ENCODE measurements at regions not wholly inside any gene's neighbourhood (a gene's known extent, or its start where the extent isn't known, plus 50 kb on each side); places are given as distances from the start of the nearest gene placed in this dataset.

DNA sequence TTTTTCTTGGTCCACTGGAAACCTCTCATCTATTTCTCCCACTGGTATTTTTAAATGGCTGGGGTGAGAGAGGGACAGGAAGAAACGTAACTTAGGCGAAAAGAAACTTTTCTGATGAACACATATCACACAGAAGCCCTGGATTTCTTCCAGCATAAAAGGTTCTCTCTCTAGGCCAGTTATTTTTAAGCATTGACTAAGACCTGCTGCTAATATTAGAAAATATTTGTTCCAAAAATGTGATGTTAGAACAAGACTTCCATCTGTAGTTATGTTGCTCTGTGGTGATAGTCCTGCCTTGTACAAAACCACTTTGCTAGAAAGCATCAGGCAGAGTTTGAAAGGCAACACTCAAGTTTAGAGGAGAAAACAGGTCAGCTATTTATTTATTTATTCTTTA lies 537.7 kb downstream of the MCTP2 start:
- no peaks in the 10 kb centered on the region for H3K36me3 ChIP-seq (ENCODE audit: control insufficient read depth in 1 of 2, insufficient read depth in 2 of 2, low read length in 2 of 2)
- no peak overlapping the region for H3K27ac ChIP-seq (ENCODE audit: low read length)
- no peak overlapping the region for H3K4me3 ChIP-seq (ENCODE audit: low read depth in 1 of 2, low read length in 2 of 2)
- no peaks in the 10 kb centered on the region for H3K27me3 ChIP-seq (ENCODE audit: low read depth, low read length)
- no peaks in the 10 kb centered on the region for H3K9me3 ChIP-seq (ENCODE audit: control insufficient read depth in 1 of 2, low read length in 2 of 2)
- H3K4me1 ChIP-seq (ENCODE audit: control insufficient read depth in 1 of 2, insufficient read depth in 2 of 2, low read length in 2 of 2), result no peaks in the 10 kb centered on the region

DNA sequence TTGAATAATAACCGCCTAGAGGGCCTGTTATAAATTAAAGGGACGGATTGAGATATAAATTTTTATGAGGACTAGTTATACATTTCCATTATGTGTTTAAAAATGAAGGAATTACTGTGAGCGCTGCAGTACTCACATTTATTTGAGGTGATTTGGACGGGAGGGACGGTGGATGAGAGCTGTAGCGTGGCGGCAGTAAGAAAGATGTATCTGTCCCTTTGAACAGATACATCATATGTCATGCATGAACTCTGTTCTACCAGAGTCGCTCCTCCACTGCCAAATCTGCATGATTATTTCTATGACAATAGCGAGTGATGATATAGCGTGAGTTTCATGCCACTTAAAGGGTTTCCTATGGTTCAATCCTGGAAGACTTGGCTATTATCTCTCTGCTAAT lies 538.8 kb downstream of the MCTP2 start:
- Histone ChIP-seq H3K4me1 (ENCODE audit: control insufficient read depth in 1 of 2, insufficient read depth in 2 of 2, low read length in 2 of 2) (no peaks in the 10 kb centered on the region), H3K36me3 (ENCODE audit: control insufficient read depth in 1 of 2, insufficient read depth in 2 of 2, low read length in 2 of 2) (no peaks in the 10 kb centered on the region), H3K27me3 (ENCODE audit: low read depth, low read length) (no peaks in the 10 kb centered on the region), H3K9me3 (ENCODE audit: control insufficient read depth in 1 of 2, low read length in 2 of 2) (no peaks in the 10 kb centered on the region), H3K4me3 (ENCODE audit: low read depth in 1 of 2, low read length in 2 of 2) (no peak overlapping the region), H3K27ac (ENCODE audit: low read length) (no peak overlapping the region)

DNA sequence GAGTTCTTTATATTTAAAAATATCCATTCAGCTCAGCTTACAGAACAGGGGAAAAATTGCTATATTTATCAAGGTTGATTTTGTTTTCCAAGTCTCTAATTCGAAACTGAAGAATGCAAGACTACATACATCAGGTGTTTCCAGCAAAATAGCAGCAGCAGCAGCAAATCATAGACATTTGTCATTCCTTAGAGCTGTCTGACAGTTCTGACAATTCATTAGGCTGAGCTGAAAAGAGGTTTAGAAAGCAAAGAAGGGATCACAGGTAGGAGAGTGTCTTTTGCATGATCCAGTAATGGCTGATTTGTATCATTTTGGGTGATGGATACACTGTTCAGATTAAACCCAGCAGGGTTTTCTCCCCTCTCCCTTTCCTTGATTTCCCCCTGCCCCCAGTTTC lies 545.7 kb downstream of the MCTP2 start:
- H3K4me1 ChIP-seq (ENCODE audit: control insufficient read depth in 1 of 2, insufficient read depth in 2 of 2, low read length in 2 of 2), result no peaks in the 10 kb centered on the region
- no peaks in the 10 kb centered on the region for H3K27me3 ChIP-seq (ENCODE audit: low read depth, low read length)
- H3K4me3 ChIP-seq (ENCODE audit: low read depth in 1 of 2, low read length in 2 of 2), result no peak overlapping the region
- peaks cover 0 to 2% of the 10 kb centered on the region in 2 donors for H3K9me3 ChIP-seq (ENCODE audit: control insufficient read depth in 1 of 2, low read length in 2 of 2)
- no peak overlapping the region for H3K27ac ChIP-seq (ENCODE audit: low read length)
- no peaks in the 10 kb centered on the region for H3K36me3 ChIP-seq (ENCODE audit: control insufficient read depth in 1 of 2, insufficient read depth in 2 of 2, low read length in 2 of 2)

DNA sequence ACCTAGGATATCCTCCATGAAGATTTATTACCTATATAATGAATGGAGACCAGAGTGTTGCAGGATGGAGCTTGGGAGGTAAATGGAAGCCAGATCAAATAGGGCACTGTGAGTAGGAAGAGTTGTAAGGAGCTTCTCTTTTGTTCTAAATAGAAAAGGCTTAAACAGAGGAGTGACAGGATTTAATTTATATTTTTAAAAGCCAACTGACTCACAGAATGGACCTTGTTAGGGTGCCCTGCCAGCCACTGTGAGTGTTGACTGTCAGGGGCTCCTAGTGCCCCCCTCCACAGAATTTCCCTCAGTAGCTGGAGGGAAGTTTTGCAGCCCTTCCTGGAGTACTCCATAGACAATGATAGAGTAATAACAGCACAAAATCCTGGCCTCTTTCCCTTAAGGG lies 547.5 kb downstream of the MCTP2 start:
- Histone ChIP-seq H3K4me1 (ENCODE audit: control insufficient read depth in 1 of 2, insufficient read depth in 2 of 2, low read length in 2 of 2) (no peaks in the 10 kb centered on the region), H3K9me3 (ENCODE audit: control insufficient read depth in 1 of 2, low read length in 2 of 2) (peaks cover 0 to 2% of the 10 kb centered on the region in 2 donors), H3K36me3 (ENCODE audit: control insufficient read depth in 1 of 2, insufficient read depth in 2 of 2, low read length in 2 of 2) (no peaks in the 10 kb centered on the region)

DNA sequence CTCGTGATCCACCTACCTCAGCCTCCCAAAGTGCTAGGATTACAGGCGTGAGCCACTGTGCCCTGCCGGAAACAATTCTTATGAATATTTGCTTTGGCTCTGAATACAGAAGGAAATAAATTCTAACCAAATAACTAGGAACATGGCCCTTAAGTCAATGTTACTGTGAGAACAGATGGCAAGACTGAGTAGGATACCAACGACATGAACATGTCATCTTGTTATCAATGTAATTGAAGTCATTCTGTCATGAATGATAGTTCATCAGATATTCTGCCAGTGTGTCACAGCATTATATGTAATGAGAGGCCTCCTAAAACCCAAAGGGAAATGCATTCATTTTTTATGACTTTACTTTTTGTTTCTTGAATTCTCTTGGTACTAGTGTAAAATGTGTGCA lies 548.8 kb downstream of the MCTP2 start:
- Histone ChIP-seq H3K27me3 (ENCODE audit: low read depth, low read length) (no peaks in the 10 kb centered on the region), H3K4me3 (ENCODE audit: low read depth in 1 of 2, low read length in 2 of 2) (no peak overlapping the region), H3K4me1 (ENCODE audit: control insufficient read depth in 1 of 2, insufficient read depth in 2 of 2, low read length in 2 of 2) (no peaks in the 10 kb centered on the region), H3K9me3 (ENCODE audit: control insufficient read depth in 1 of 2, low read length in 2 of 2) (peaks cover 0 to 5% of the 10 kb centered on the region in 2 donors), H3K27ac (ENCODE audit: low read length) (no peak overlapping the region), H3K36me3 (ENCODE audit: control insufficient read depth in 1 of 2, insufficient read depth in 2 of 2, low read length in 2 of 2) (no peaks in the 10 kb centered on the region)

More for the DNA sequence above, 547.5 kb downstream of the MCTP2 start:
- Histone ChIP-seq H3K4me3 (ENCODE audit: low read depth in 1 of 2, low read length in 2 of 2) (no peak overlapping the region), H3K27ac (ENCODE audit: low read length) (no peak overlapping the region), H3K27me3 (ENCODE audit: low read depth, low read length) (no peaks in the 10 kb centered on the region)

DNA sequence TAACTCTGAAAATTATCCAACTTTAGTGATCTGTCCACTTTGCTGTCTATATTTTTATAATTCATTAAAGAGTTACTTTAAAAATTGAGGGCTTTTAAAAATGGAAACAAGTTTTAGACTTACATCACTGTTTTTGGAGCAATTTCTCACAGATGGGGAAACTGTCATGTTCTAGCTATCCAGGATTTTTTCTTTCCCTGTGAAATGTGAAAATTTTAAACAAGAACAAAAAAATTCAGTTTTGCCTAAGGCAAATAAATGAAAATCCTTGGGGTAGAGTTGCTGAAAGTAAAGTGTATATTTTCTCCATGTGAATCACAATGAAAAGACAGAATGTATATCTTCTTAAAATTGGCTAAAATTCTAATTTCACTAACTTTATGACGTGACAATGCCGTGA lies 553.7 kb downstream of the MCTP2 start:
- Histone ChIP-seq H3K27ac (ENCODE audit: low read length) (no peak overlapping the region), H3K4me1 (ENCODE audit: control insufficient read depth in 1 of 2, insufficient read depth in 2 of 2, low read length in 2 of 2) (no peaks in the 10 kb centered on the region), H3K36me3 (ENCODE audit: control insufficient read depth in 1 of 2, insufficient read depth in 2 of 2, low read length in 2 of 2) (no peaks in the 10 kb centered on the region), H3K9me3 (ENCODE audit: control insufficient read depth in 1 of 2, low read length in 2 of 2) (peaks cover 0 to 5% of the 10 kb centered on the region in 2 donors), H3K27me3 (ENCODE audit: low read depth, low read length) (no peaks in the 10 kb centered on the region), H3K4me3 (ENCODE audit: low read depth in 1 of 2, low read length in 2 of 2) (no peak overlapping the region)

DNA sequence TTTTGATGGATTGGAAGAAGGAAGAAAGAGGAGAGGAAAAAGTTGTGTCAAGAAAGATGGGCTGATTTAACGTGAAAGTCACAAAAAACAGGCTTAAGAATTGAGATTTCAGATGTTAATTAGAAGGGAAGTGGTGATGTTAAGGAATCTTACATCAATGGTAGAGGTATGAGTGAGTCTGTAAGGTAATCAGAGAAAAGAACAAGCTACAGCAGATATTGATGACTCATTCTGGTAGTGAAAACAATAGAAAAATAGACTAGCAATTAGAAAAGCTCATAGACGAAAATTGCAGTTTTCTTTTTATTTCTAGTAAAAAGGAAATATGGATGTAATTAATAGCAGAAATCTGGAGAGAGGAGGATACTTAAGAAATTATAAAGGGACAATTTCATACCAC lies 559.6 kb downstream of the MCTP2 start:
- no peaks in the 10 kb centered on the region for H3K27me3 ChIP-seq (ENCODE audit: low read depth, low read length)
- H3K27ac ChIP-seq (ENCODE audit: low read length), result no peak overlapping the region
- no peaks in the 10 kb centered on the region for H3K4me1 ChIP-seq (ENCODE audit: control insufficient read depth in 1 of 2, insufficient read depth in 2 of 2, low read length in 2 of 2)
- no peak overlapping the region for H3K4me3 ChIP-seq (ENCODE audit: low read depth in 1 of 2, low read length in 2 of 2)
- H3K36me3 ChIP-seq (ENCODE audit: control insufficient read depth in 1 of 2, insufficient read depth in 2 of 2, low read length in 2 of 2), result no peaks in the 10 kb centered on the region
- H3K9me3 ChIP-seq (ENCODE audit: control insufficient read depth in 1 of 2, low read length in 2 of 2), result no peaks in the 10 kb centered on the region

DNA sequence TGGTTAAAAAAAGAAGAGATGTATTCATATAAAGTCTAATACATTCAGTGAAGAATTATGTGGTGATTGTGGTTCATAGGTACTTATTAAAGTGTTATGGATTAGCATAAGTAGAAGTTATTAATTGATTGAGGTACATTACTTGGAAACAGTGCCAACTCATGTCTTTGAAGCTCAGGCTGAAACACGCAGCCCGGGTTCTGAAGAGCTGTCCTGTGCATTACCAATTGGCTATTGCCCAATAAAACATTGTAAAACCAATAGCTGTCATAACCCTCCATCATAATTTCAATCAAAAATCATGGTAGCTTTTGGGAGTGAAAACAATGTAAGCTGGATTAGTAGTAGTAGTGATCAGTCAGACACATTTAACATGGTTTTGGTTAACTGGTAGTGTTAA lies 560.1 kb downstream of the MCTP2 start:
- H3K27ac ChIP-seq (ENCODE audit: low read length), result no peak overlapping the region
- no peak overlapping the region for H3K4me3 ChIP-seq (ENCODE audit: low read depth in 1 of 2, low read length in 2 of 2)
- no peaks in the 10 kb centered on the region for H3K27me3 ChIP-seq (ENCODE audit: low read depth, low read length)
- H3K36me3 ChIP-seq (ENCODE audit: control insufficient read depth in 1 of 2, insufficient read depth in 2 of 2, low read length in 2 of 2), result no peaks in the 10 kb centered on the region
- no peaks in the 10 kb centered on the region for H3K4me1 ChIP-seq (ENCODE audit: control insufficient read depth in 1 of 2, insufficient read depth in 2 of 2, low read length in 2 of 2)
- H3K9me3 ChIP-seq (ENCODE audit: control insufficient read depth in 1 of 2, low read length in 2 of 2), result no peaks in the 10 kb centered on the region

DNA sequence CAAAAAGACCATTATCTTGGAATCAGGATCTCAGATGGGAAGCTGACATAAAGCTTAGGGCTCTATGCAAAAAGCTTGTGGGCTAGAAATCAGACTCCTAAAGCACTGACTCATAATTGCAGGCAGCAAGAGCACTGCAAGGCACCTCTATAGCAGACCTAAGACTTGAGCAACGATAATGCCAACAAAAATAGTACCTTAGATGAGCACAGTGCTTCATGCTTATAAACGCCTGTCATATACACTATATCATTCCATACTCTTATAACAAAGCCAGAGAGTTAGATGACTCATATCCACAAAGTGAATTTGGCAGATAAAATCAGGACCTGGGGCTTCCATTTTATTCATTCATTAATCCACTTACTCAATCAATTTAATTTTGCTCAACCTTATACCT lies 560.8 kb downstream of the MCTP2 start:
- H3K27me3 ChIP-seq (ENCODE audit: low read depth, low read length), result no peaks in the 10 kb centered on the region
- no peak overlapping the region for H3K27ac ChIP-seq (ENCODE audit: low read length)
- H3K4me1 ChIP-seq (ENCODE audit: control insufficient read depth in 1 of 2, insufficient read depth in 2 of 2, low read length in 2 of 2), result no peaks in the 10 kb centered on the region
- H3K4me3 ChIP-seq (ENCODE audit: low read depth in 1 of 2, low read length in 2 of 2), result no peak overlapping the region
- no peaks in the 10 kb centered on the region for H3K9me3 ChIP-seq (ENCODE audit: control insufficient read depth in 1 of 2, low read length in 2 of 2)
- H3K36me3 ChIP-seq (ENCODE audit: control insufficient read depth in 1 of 2, insufficient read depth in 2 of 2, low read length in 2 of 2), result no peaks in the 10 kb centered on the region

DNA sequence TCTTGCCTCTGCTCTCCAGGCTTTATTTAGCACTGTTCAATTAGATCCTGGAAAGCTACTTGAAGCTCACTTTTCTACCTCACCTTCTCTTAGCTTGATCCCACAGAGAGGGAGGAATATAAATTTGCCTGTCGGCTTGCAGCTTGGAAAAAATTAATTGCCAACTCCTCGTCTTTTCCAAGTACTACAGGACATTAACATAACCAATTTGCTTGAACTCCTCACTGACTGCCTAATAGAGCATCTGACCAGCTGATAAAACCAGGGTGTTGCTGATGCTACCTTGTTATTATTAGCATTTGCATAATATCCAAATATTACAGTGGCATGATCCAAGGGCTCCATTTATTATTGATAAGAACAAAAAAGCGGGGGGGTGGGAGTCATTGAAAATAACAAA lies 561.8 kb downstream of the MCTP2 start:
- Histone ChIP-seq H3K9me3 (ENCODE audit: control insufficient read depth in 1 of 2, low read length in 2 of 2) (no peaks in the 10 kb centered on the region), H3K27ac (ENCODE audit: low read length) (no peak overlapping the region), H3K36me3 (ENCODE audit: control insufficient read depth in 1 of 2, insufficient read depth in 2 of 2, low read length in 2 of 2) (no peaks in the 10 kb centered on the region), H3K4me3 (ENCODE audit: low read depth in 1 of 2, low read length in 2 of 2) (no peak overlapping the region), H3K4me1 (ENCODE audit: control insufficient read depth in 1 of 2, insufficient read depth in 2 of 2, low read length in 2 of 2) (no peaks in the 10 kb centered on the region), H3K27me3 (ENCODE audit: low read depth, low read length) (no peaks in the 10 kb centered on the region)

DNA sequence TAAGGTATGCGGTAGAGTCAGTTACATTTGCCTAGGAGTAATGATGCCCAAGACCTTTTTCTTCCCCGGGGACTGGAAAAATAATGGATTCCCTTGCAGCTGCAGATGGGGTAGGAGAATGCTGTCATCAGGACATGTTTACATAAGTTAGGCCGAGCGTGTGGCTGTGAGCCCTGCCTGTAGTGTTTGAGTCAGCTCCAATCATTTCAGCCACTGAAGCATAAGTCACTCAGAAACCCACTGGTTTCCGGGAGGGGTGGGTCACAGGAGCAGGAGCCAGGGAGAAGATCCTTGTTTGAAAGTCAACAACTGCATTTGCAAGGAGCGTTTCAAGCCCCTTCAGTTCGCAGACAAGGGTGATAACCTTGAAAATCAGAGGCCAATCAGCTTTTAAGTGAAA lies 562.3 kb downstream of the MCTP2 start:
- Histone ChIP-seq H3K27ac (ENCODE audit: low read length) (no peak overlapping the region), H3K9me3 (ENCODE audit: control insufficient read depth in 1 of 2, low read length in 2 of 2) (no peaks in the 10 kb centered on the region), H3K36me3 (ENCODE audit: control insufficient read depth in 1 of 2, insufficient read depth in 2 of 2, low read length in 2 of 2) (no peaks in the 10 kb centered on the region), H3K27me3 (ENCODE audit: low read depth, low read length) (no peaks in the 10 kb centered on the region), H3K4me1 (ENCODE audit: control insufficient read depth in 1 of 2, insufficient read depth in 2 of 2, low read length in 2 of 2) (no peaks in the 10 kb centered on the region), H3K4me3 (ENCODE audit: low read depth in 1 of 2, low read length in 2 of 2) (no peak overlapping the region)

DNA sequence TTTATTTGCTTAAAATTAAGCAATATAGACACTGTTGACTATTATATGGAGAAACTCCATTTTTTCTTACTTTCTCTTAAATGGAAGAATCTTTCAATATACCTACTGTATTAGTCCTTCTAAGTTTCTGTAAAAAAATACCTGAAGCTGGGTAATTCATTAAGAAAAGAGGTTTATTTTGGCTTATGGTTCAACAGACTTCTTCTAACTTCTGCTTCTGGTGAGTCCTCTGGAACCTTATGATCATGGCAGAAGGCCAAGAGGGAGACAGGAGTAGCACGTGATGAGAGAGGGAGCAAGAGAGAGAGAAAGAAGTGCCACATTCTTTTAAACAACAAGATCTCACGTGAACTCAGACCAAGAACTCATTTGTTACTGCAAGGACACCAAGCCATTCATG lies 573.3 kb downstream of the MCTP2 start:
- no peaks in the 10 kb centered on the region for H3K36me3 ChIP-seq (ENCODE audit: control insufficient read depth in 1 of 2, insufficient read depth in 2 of 2, low read length in 2 of 2)
- no peak overlapping the region for H3K4me3 ChIP-seq (ENCODE audit: low read depth in 1 of 2, low read length in 2 of 2)
- H3K4me1 ChIP-seq (ENCODE audit: control insufficient read depth in 1 of 2, insufficient read depth in 2 of 2, low read length in 2 of 2), result no peaks in the 10 kb centered on the region
- no peak overlapping the region for H3K27ac ChIP-seq (ENCODE audit: low read length)
- H3K27me3 ChIP-seq (ENCODE audit: low read depth, low read length), result no peaks in the 10 kb centered on the region
- H3K9me3 ChIP-seq (ENCODE audit: control insufficient read depth in 1 of 2, low read length in 2 of 2), result peaks cover 0 to 5% of the 10 kb centered on the region in 2 donors
